SIG-M5 treated with dmso at 0.1 percent for 504 hours (cell line): ENCODE measurements at regions not wholly inside any gene's neighbourhood (a gene's known extent, or its start where the extent isn't known, plus 50 kb on each side); places are given as distances from the start of the nearest gene placed in this dataset.
"Not testable (repeated sequence)": the region's sequence is repeated elsewhere in the genome, so short reads cannot be mapped to it uniquely, and the experiment has no call there.

Source experiments
- DNase-seq: peaks from one replicate; lab custom pipeline; 2025; ENCODE audit not compliant: unreplicated experiment; lab: John Stamatoyannopoulos, UW

- no peak for DNase-seq
These were observed 301.9 kb upstream of the SGK1 start for GRCh38 chr6:134619789-134620188.

GRCh38 chr6:134619077-134619476, 301.2 kb upstream of the SGK1 start:
- no peak for DNase-seq

- no peak for DNase-seq
These were observed 296.9 kb upstream of the SGK1 start for GRCh38 chr6:134614606-134615485.

GRCh38 chr6:134612128-134612527, 294.2 kb upstream of the SGK1 start:
- DNase-seq = not testable (repeated sequence)

GRCh38 chr6:134610411-134610810, 292.5 kb upstream of the SGK1 start:
- no peak for DNase-seq

- DNase-seq = no peak
These were observed 291.9 kb upstream of the SGK1 start for GRCh38 chr6:134609716-134610261.

- no peak for DNase-seq
These were observed 289.5 kb upstream of the SGK1 start for GRCh38 chr6:134607411-134607810.

GRCh38 chr6:134605034-134605433, 287.1 kb upstream of the SGK1 start:
- DNase-seq = no peak

- DNase-seq = no peak
These were observed 286.2 kb upstream of the SGK1 start for GRCh38 chr6:134604014-134604676.

- no peak for DNase-seq
These were observed 285.6 kb upstream of the SGK1 start for GRCh38 chr6:134603561-134603960.

GRCh38 chr6:134602123-134602522, 284.2 kb upstream of the SGK1 start:
- no peak for DNase-seq

- DNase-seq = no peak
These were observed 282.8 kb upstream of the SGK1 start for GRCh38 chr6:134600671-134601070.

- no peak for DNase-seq
These were observed 281.2 kb upstream of the SGK1 start for GRCh38 chr6:134599079-134599478.

- no peak for DNase-seq
These were observed 278.3 kb upstream of the SGK1 start for GRCh38 chr6:134596191-134596590.

- no peak for DNase-seq
These were observed 277.0 kb upstream of the SGK1 start for GRCh38 chr6:134594881-134595280.

- peak; percentile 1 for DNase-seq
These were observed 276.0 kb upstream of the SGK1 start for GRCh38 chr6:134593887-134594286.

- DNase-seq = no peak
These were observed 275.5 kb upstream of the SGK1 start for GRCh38 chr6:134593442-134593841.

GRCh38 chr6:134593024-134593423, 275.1 kb upstream of the SGK1 start:
- DNase-seq = no peak

- no peak for DNase-seq
These were observed 272.5 kb upstream of the SGK1 start for GRCh38 chr6:134590449-134590848.

- DNase-seq = no peak
These were observed 272.1 kb upstream of the SGK1 start for GRCh38 chr6:134590004-134590403.

GRCh38 chr6:134589512-134589911, 271.6 kb upstream of the SGK1 start:
- DNase-seq = no peak

- DNase-seq = no peak
These were observed 270.4 kb upstream of the SGK1 start for GRCh38 chr6:134588267-134588666.
